Gastrocnemius medialis (tissue), 4 donors: ENCODE measurements at regions not wholly inside any gene's neighbourhood (a gene's known extent, or its start where the extent isn't known, plus 50 kb on each side); places are given as distances from the start of the nearest gene placed in this dataset.

Experiments used
- POLR2A ChIP-seq, 2 donors: fragments of 450-650 bp; IDR thresholded peaks; one replicate each; pipeline ENCODE4 v1.6.1; 2017; ENCODE audit warnings: antibody characterized with exemption in 2 of 2, mild to moderate bottlenecking in 2 of 2, moderate library complexity in 2 of 2
- TF ChIP-seq, protein P1 (sequence below), 5 experiments: fragments of 450-650 bp in 3 of 5; fragments of 200-600 bp in 2 of 5; sonication (generic) in 2 of 5; IDR thresholded peaks in 4 of 5; conservative IDR thresholded peaks in 1 of 5; 1 replicate in 4 of 5; 2 replicates in 1 of 5; pipeline ENCODE4 v1.5.1; 2016 to 2019; ENCODE audit warnings: antibody characterized with exemption in 5 of 5, mild to moderate bottlenecking in 3 of 5, moderate library complexity in 3 of 5

DNA sequence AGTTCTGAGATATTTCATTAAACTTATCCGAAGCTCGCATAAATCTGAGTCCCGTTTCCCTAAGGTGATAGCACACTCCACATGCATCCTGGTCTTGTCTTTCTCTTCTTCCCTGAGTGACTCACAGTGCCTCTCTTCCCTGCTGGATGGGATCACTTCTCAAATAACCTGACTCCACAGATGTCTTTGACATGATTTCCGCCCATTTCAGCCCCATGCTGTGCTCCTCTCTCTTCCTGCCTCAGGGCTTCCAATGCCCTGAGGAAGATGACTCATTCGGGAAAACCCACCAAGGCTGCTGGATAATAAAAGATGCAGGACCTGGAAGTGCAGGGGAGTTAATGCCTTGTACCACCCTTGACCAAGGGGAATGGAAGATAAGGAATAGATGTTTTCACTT, 441.7 kb upstream of the SOX11 start:
- no peak for TF ChIP-seq POLR2A (IDR thresholded peaks at IDR 0.05)
- TF ChIP-seq, protein P1, sequence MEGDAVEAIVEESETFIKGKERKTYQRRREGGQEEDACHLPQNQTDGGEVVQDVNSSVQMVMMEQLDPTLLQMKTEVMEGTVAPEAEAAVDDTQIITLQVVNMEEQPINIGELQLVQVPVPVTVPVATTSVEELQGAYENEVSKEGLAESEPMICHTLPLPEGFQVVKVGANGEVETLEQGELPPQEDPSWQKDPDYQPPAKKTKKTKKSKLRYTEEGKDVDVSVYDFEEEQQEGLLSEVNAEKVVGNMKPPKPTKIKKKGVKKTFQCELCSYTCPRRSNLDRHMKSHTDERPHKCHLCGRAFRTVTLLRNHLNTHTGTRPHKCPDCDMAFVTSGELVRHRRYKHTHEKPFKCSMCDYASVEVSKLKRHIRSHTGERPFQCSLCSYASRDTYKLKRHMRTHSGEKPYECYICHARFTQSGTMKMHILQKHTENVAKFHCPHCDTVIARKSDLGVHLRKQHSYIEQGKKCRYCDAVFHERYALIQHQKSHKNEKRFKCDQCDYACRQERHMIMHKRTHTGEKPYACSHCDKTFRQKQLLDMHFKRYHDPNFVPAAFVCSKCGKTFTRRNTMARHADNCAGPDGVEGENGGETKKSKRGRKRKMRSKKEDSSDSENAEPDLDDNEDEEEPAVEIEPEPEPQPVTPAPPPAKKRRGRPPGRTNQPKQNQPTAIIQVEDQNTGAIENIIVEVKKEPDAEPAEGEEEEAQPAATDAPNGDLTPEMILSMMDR (IDR thresholded peaks at IDR 0.05 in 4 of 5, conservative IDR thresholded peaks at IDR 0.05 in 1 of 5) = no peak
